Fibroblast of lung (primary cell): ENCODE measurements at regions not wholly inside any gene's neighbourhood (a gene's known extent, or its start where the extent isn't known, plus 50 kb on each side); places are given as distances from the start of the nearest gene placed in this dataset.

Source experiments
- EZH2 ChIP-seq: IDR thresholded peaks from 2 replicates; pipeline ENCODE4 v1.5.1; 2012; ENCODE audit warnings: low read length, control low read depth, mild to moderate bottlenecking; ENCODE audit errors: missing control alignments
- TF ChIP-seq, protein P1 (sequence below), 2 donors: IDR thresholded peaks in 1 of 2; conservative IDR thresholded peaks in 1 of 2; 1 replicate in 1 of 2; 2 replicates in 1 of 2; pipeline ENCODE4 v1.5.1; 2011 to 2012; ENCODE audit warnings: low read length in 2 of 2, control low read depth in 1 of 2, inconsistent platforms in 1 of 2, low read depth in 1 of 2, mild to moderate bottlenecking in 1 of 2

DNA sequence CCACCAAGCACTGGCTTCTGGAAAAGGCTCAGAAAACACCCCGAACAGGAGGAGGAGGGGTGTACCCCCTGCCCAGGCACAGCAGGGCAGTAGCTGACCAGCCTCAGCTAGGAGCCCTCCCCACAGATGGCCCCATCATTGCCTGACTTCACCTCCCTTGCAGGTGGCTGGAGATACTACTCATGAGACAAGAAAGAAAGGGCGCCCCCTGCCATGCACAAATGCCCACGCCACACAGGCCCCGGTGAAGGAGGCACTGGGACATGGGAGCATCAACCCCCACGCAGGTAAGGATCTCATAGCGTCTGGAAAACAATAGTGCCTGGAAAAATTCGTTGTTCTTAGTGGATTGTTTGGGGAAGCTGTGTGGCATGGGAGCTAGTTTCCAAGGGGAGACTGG lies 240.6 kb downstream of the TFCP2L1 start:
- TF ChIP-seq, protein P1, sequence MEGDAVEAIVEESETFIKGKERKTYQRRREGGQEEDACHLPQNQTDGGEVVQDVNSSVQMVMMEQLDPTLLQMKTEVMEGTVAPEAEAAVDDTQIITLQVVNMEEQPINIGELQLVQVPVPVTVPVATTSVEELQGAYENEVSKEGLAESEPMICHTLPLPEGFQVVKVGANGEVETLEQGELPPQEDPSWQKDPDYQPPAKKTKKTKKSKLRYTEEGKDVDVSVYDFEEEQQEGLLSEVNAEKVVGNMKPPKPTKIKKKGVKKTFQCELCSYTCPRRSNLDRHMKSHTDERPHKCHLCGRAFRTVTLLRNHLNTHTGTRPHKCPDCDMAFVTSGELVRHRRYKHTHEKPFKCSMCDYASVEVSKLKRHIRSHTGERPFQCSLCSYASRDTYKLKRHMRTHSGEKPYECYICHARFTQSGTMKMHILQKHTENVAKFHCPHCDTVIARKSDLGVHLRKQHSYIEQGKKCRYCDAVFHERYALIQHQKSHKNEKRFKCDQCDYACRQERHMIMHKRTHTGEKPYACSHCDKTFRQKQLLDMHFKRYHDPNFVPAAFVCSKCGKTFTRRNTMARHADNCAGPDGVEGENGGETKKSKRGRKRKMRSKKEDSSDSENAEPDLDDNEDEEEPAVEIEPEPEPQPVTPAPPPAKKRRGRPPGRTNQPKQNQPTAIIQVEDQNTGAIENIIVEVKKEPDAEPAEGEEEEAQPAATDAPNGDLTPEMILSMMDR (conservative IDR thresholded peaks at IDR 0.05 in 1 of 2, IDR thresholded peaks at IDR 0.05 in 1 of 2; ENCODE audit: low read depth in 1 of 2, low read length in 2 of 2): peak in 1 of 2 donors; percentile 18
- no peak for TF ChIP-seq EZH2
